ENCODE measurements at regions not wholly inside any gene's neighbourhood (a gene's known extent, or its start where the extent isn't known, plus 50 kb on each side); places are given as distances from the start of the nearest gene placed in this dataset.

DNA sequence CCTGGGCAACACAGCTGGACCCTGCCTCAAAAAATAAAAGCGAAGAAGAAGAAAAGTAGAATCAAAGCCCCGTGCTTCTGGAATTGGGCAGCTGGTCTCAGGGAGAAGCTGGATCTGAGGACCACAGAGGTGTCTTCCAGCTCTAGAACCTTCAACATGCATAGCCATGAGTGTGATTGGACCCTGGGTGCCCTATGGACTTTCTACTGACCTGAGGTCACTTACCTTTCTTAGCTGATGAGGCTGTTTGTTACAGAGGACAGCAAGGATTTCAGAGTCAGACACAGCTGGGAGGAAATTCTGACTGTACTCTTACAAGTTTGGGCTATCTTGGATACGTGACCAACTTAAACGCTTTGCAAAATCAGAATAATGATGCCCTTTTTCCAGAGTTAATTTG lies 82.4 kb upstream of the GATA6 start:
- no peak overlapping the region for H2AFZ ChIP-seq (ENCODE audit: low read length)
- H3K27me3 ChIP-seq (ENCODE audit: insufficient read depth, low read length, poor library complexity, severe bottlenecking): no peaks in the 10 kb centered on the region
- no peaks in the 10 kb centered on the region for H3K4me1 ChIP-seq (ENCODE audit: insufficient read depth, low read length, poor library complexity, severe bottlenecking)
- H3K79me2 ChIP-seq (ENCODE audit: insufficient read depth, low read length): no peaks in the 10 kb centered on the region
- no peaks in the 10 kb centered on the region for H3K36me3 ChIP-seq (ENCODE audit: insufficient read depth, low read length)
- H3K4me3 ChIP-seq (ENCODE audit: low read length, poor library complexity, severe bottlenecking): no peak overlapping the region
- no peak overlapping the region for H3K9ac ChIP-seq (ENCODE audit: low read depth, low read length, poor library complexity, severe bottlenecking)
- no peaks in the 10 kb centered on the region for H4K20me1 ChIP-seq (ENCODE audit: insufficient read depth, low read length, poor library complexity, severe bottlenecking)
- H3K4me2 ChIP-seq (ENCODE audit: low read depth, low read length, poor library complexity, severe bottlenecking): no peak overlapping the region
- no peaks in the 10 kb centered on the region for H3F3A ChIP-seq (ENCODE audit: low read depth)
- TF ChIP-seq CTCF (conservative IDR thresholded peaks at IDR 0.05; ENCODE audit: low read length) (no peak), EZH2phosphoT487 (IDR thresholded peaks at IDR 0.05; ENCODE audit: borderline replicate concordance) (no peak)
- H3K9me2 ChIP-seq (replicated peaks; ENCODE audit: low read depth, low read length): no peaks in the 10 kb centered on the region
- no peaks in the 10 kb centered on the region for H3K9me3 ChIP-seq (ENCODE audit: insufficient read depth, low read depth, low read length)

- Histone ChIP-seq H3K27me3 (ENCODE audit: insufficient read depth, low read length, poor library complexity, severe bottlenecking) (no peaks in the 10 kb centered on the region), H3K4me1 (ENCODE audit: insufficient read depth, low read length, poor library complexity, severe bottlenecking) (no peaks in the 10 kb centered on the region)
Measured at GRCh38 chr18:22088029-22088428, 81.4 kb upstream of the GATA6 start.

GRCh38 chr18:22088996-22089640 lies 80.3 kb upstream of the GATA6 start:
- H3K4me1 ChIP-seq (ENCODE audit: insufficient read depth, low read length, poor library complexity, severe bottlenecking): no peaks in the 10 kb centered on the region
- no peak overlapping the region for H2AFZ ChIP-seq (ENCODE audit: low read length)
- H4K20me1 ChIP-seq (ENCODE audit: insufficient read depth, low read length, poor library complexity, severe bottlenecking): no peaks in the 10 kb centered on the region
- H3K9ac ChIP-seq (ENCODE audit: low read depth, low read length, poor library complexity, severe bottlenecking): no peak overlapping the region
- no peaks in the 10 kb centered on the region for H3K36me3 ChIP-seq (ENCODE audit: insufficient read depth, low read length)
- H3F3A ChIP-seq (ENCODE audit: low read depth): no peaks in the 10 kb centered on the region
- TF ChIP-seq CTCF (conservative IDR thresholded peaks at IDR 0.05; ENCODE audit: low read length) (no peak), EZH2phosphoT487 (IDR thresholded peaks at IDR 0.05; ENCODE audit: borderline replicate concordance) (no peak)
- H3K27me3 ChIP-seq (ENCODE audit: insufficient read depth, low read length, poor library complexity, severe bottlenecking): no peaks in the 10 kb centered on the region
- no peaks in the 10 kb centered on the region for H3K9me2 ChIP-seq (replicated peaks; ENCODE audit: low read depth, low read length)
- H3K9me3 ChIP-seq (ENCODE audit: insufficient read depth, low read depth, low read length): no peaks in the 10 kb centered on the region
- no peak overlapping the region for H3K4me2 ChIP-seq (ENCODE audit: low read depth, low read length, poor library complexity, severe bottlenecking)
- no peaks in the 10 kb centered on the region for H3K79me2 ChIP-seq (ENCODE audit: insufficient read depth, low read length)
- H3K4me3 ChIP-seq (ENCODE audit: low read length, poor library complexity, severe bottlenecking): no peak overlapping the region

More at GRCh38 chr18:22088029-22088428, 81.4 kb upstream of the GATA6 start:
- H3K36me3 ChIP-seq (ENCODE audit: insufficient read depth, low read length): no peaks in the 10 kb centered on the region
- TF ChIP-seq EZH2phosphoT487 (IDR thresholded peaks at IDR 0.05; ENCODE audit: borderline replicate concordance) (no peak), CTCF (conservative IDR thresholded peaks at IDR 0.05; ENCODE audit: low read length) (no peak)
- H3K4me3 ChIP-seq (ENCODE audit: low read length, poor library complexity, severe bottlenecking): no peak overlapping the region
- H3K79me2 ChIP-seq (ENCODE audit: insufficient read depth, low read length): no peaks in the 10 kb centered on the region
- H3F3A ChIP-seq (ENCODE audit: low read depth): no peaks in the 10 kb centered on the region
- H2AFZ ChIP-seq (ENCODE audit: low read length): no peak overlapping the region
- no peaks in the 10 kb centered on the region for H3K9me3 ChIP-seq (ENCODE audit: insufficient read depth, low read depth, low read length)
- no peaks in the 10 kb centered on the region for H3K9me2 ChIP-seq (replicated peaks; ENCODE audit: low read depth, low read length)
- H3K9ac ChIP-seq (ENCODE audit: low read depth, low read length, poor library complexity, severe bottlenecking): no peak overlapping the region
- H3K4me2 ChIP-seq (ENCODE audit: low read depth, low read length, poor library complexity, severe bottlenecking): no peak overlapping the region
- H4K20me1 ChIP-seq (ENCODE audit: insufficient read depth, low read length, poor library complexity, severe bottlenecking): no peaks in the 10 kb centered on the region
